RWPE1 (cell line): ENCODE measurements at regions not wholly inside any gene's neighbourhood (a gene's known extent, or its start where the extent isn't known, plus 50 kb on each side); places are given as distances from the start of the nearest gene placed in this dataset.

Experiments
- CTCF ChIA-PET: fragments of 350-600 bp; sonication (Branson Sonifier 250); formaldehyde crosslinking; extraction: SDS; loops from one replicate; lab custom pipeline; 2021; lab: Yijun Ruan, JAX
- POLR2A ChIA-PET: fragments of 400-600 bp; formaldehyde crosslinking; extraction: SDS; loops from one replicate; lab custom pipeline; 2020; ENCODE audit warnings: antibody characterized with exemption; ENCODE audit not compliant: low non-redundant PET; lab: Yijun Ruan, JAX
- DNase-seq: peaks from one replicate; pipeline ENCODE4 v3.0.0; 2012; ENCODE audit warnings: low spot score
- H3K27ac ChIP-seq: fragments of 450-650 bp; 2 replicates; pipeline ENCODE4 v1.5.1; 2017
- CTCF ChIP-seq: fragments of 450-650 bp; conservative IDR thresholded peaks from 2 replicates; pipeline ENCODE4 v1.5.1; 2017; ENCODE audit warnings: low read depth, mild to moderate bottlenecking

GRCh38 chr3:154885418-154885817 lies 194.7 kb upstream of the MME start:
- TF ChIP-seq CTCF, result no peak
- DNase-seq, result no peak
- ChIA-PET POLR2A (no interaction called here), CTCF (no interaction called here)
- H3K27ac ChIP-seq, result no peak overlapping the region

GRCh38 chr3:154884952-154885351 lies 195.2 kb upstream of the MME start:
- DNase-seq, result no peak
- TF ChIP-seq CTCF, result no peak
- ChIA-PET CTCF (interaction anchor here (0.7 kb wide), 1 partner anchor 800 kb away, joined by 4 read pairs; no protein-coding TSS in a partner anchor), POLR2A (no interaction called here)
- no peak overlapping the region for H3K27ac ChIP-seq

GRCh38 chr3:154875142-154875541 lies 205.0 kb upstream of the MME start:
- no peak overlapping the region for H3K27ac ChIP-seq
- CTCF ChIA-PET, result no interaction called here
- POLR2A ChIA-PET, result no interaction called here
- DNase-seq, result no peak
- no peak for TF ChIP-seq CTCF

GRCh38 chr3:154872696-154873095 lies 207.4 kb upstream of the MME start:
- no peak overlapping the region for H3K27ac ChIP-seq
- POLR2A ChIA-PET, result no interaction called here

GRCh38 chr3:154872074-154872473 lies 208.0 kb upstream of the MME start:
- CTCF ChIA-PET, result no interaction called here

More at GRCh38 chr3:154872696-154873095, 207.4 kb upstream of the MME start:
- no peak for TF ChIP-seq CTCF
- DNase-seq, result no peak
- CTCF ChIA-PET, result no interaction called here

GRCh38 chr3:154864947-154865346 lies 215.2 kb upstream of the MME start:
- no peak overlapping the region for H3K27ac ChIP-seq
- no peak for DNase-seq
- TF ChIP-seq CTCF, result no peak
- POLR2A ChIA-PET, result no interaction called here
- CTCF ChIA-PET, result no interaction called here

More at GRCh38 chr3:154872074-154872473, 208.0 kb upstream of the MME start:
- TF ChIP-seq CTCF, result no peak
- DNase-seq, result no peak
- no peak overlapping the region for H3K27ac ChIP-seq
- POLR2A ChIA-PET, result no interaction called here
